ENCODE measurements at regions not wholly inside any gene's neighbourhood (a gene's known extent, or its start where the extent isn't known, plus 50 kb on each side); places are given as distances from the start of the nearest gene placed in this dataset.

DNA sequence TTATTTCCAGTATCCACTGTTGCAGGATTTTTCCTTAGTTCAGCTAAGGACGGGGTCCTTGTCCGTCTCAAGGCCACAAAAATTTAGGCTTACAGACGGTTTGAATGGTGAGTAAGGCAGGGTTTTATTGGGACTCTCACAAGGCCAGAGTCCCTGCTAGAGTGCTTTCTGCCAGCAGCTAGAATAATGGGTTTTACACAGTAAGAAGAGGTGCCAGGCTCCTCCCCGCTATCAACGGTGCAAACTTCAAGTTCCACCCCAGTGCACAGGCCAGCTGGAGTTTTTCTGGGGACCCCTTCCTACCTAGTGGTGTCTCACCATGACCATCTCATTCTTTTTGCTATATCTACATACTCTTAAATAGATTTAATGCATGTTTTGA, 198.5 kb upstream of the KCTD7 start:
- TF ChIP-seq, protein P1, sequence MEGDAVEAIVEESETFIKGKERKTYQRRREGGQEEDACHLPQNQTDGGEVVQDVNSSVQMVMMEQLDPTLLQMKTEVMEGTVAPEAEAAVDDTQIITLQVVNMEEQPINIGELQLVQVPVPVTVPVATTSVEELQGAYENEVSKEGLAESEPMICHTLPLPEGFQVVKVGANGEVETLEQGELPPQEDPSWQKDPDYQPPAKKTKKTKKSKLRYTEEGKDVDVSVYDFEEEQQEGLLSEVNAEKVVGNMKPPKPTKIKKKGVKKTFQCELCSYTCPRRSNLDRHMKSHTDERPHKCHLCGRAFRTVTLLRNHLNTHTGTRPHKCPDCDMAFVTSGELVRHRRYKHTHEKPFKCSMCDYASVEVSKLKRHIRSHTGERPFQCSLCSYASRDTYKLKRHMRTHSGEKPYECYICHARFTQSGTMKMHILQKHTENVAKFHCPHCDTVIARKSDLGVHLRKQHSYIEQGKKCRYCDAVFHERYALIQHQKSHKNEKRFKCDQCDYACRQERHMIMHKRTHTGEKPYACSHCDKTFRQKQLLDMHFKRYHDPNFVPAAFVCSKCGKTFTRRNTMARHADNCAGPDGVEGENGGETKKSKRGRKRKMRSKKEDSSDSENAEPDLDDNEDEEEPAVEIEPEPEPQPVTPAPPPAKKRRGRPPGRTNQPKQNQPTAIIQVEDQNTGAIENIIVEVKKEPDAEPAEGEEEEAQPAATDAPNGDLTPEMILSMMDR (IDR thresholded peaks at IDR 0.05) = no peak
- TF ChIP-seq POLR2A (IDR thresholded peaks at IDR 0.05) = no peak
